Neural cell (in vitro differentiated cells): ENCODE measurements at regions not wholly inside any gene's neighbourhood (a gene's known extent, or its start where the extent isn't known, plus 50 kb on each side); places are given as distances from the start of the nearest gene placed in this dataset.

Experiments
- H2AFZ ChIP-seq: fragments of 200-600, 300-800 bp; sonication (generic), shearing (Covaris generic); 2 replicates; pipeline ENCODE4 v1.6.0; 2014; ENCODE audit warnings: low read depth, mild to moderate bottlenecking, antibody characterized with exemption, low read length, moderate library complexity
- H3F3A ChIP-seq: fragments of 200-600 bp; shearing (Covaris generic); 2 replicates; pipeline ENCODE4 v1.6.1; 2016; ENCODE audit warnings: mild to moderate bottlenecking, moderate library complexity, mixed read lengths, antibody characterized with exemption, low read length; ENCODE audit not compliant: insufficient read depth, poor library complexity, severe bottlenecking
- H3K27ac ChIP-seq: fragments of 200-600, 300-800 bp; sonication (generic), shearing (Covaris generic); 2 replicates; pipeline ENCODE4 v1.5.1; 2014; ENCODE audit warnings: mild to moderate bottlenecking, low read length, moderate library complexity
- H3K27me3 ChIP-seq: fragments of 300-800, 200-600 bp; sonication (generic), shearing (Covaris generic); 2 replicates; pipeline ENCODE4 v1.6.0; 2014; ENCODE audit warnings: mild to moderate bottlenecking, low read depth, low read length, moderate library complexity; ENCODE audit not compliant: insufficient read depth
- H3K36me3 ChIP-seq: fragments of 300-800, 200-600 bp; sonication (generic), shearing (Covaris generic); 2 replicates; pipeline ENCODE4 v1.5.1; 2014; ENCODE audit warnings: mild to moderate bottlenecking, antibody characterized with exemption, low read length, moderate library complexity; ENCODE audit not compliant: insufficient read depth
- H3K4me2 ChIP-seq: fragments of 300-800, 200-600 bp; sonication (generic), shearing (Covaris generic); 2 replicates; pipeline ENCODE4 v1.6.0; 2014; ENCODE audit warnings: mild to moderate bottlenecking, low read length
- H3K4me3 ChIP-seq: fragments of 300-800, 200-600 bp; sonication (generic), shearing (Covaris generic); 2 replicates; pipeline ENCODE4 v1.5.1; 2014; ENCODE audit warnings: mild to moderate bottlenecking, low read length, moderate library complexity
- H3K79me2 ChIP-seq: fragments of 200-600 bp; shearing (Covaris generic); replicated peaks from 2 replicates; pipeline ENCODE4 v1.6.0; 2014; ENCODE audit warnings: mild to moderate bottlenecking, low read length, moderate library complexity; ENCODE audit not compliant: insufficient read depth
- H3K9ac ChIP-seq: fragments of 300-800, 200-600 bp; sonication (generic), shearing (Covaris generic); 2 replicates; pipeline ENCODE4 v1.6.1; 2016; ENCODE audit warnings: mild to moderate bottlenecking, low read length, mixed read lengths
- H3K9me2 ChIP-seq: fragments of 200-600 bp; shearing (Covaris generic); 2 replicates; pipeline ENCODE4 v1.6.1; 2016; ENCODE audit warnings: mild to moderate bottlenecking, low read length, mixed read lengths; ENCODE audit not compliant: insufficient read depth
- H3K9me3 ChIP-seq: fragments of 200-600, 300-800 bp; sonication (generic), shearing (Covaris generic); 2 replicates; pipeline ENCODE4 v1.6.1; 2016; ENCODE audit warnings: mild to moderate bottlenecking, mixed run types, low read length, moderate library complexity, mixed read lengths
- H4K20me1 ChIP-seq: fragments of 200-600 bp; shearing (Covaris generic); 2 replicates; pipeline ENCODE4 v1.6.1; 2016; ENCODE audit warnings: mild to moderate bottlenecking, mixed run types; ENCODE audit not compliant: insufficient read depth
- CTCF ChIP-seq: fragments of 450-650 bp; IDR thresholded peaks from 2 replicates; pipeline ENCODE4 v1.5.1; 2014; ENCODE audit warnings: antibody characterized with exemption, mild to moderate bottlenecking, moderate library complexity; ENCODE audit not compliant: poor library complexity, severe bottlenecking
- EP300 ChIP-seq: fragments of 450-650 bp; conservative IDR thresholded peaks from 2 replicates; pipeline ENCODE4 v1.6.1; 2014; ENCODE audit warnings: antibody characterized with exemption, mild to moderate bottlenecking, moderate library complexity; ENCODE audit not compliant: poor library complexity, severe bottlenecking
- EZH2 ChIP-seq: fragments of 200-600, 300-800 bp; shearing (Covaris generic), sonication (generic); IDR thresholded peaks from 2 replicates; pipeline ENCODE4 v1.6.1; 2014; ENCODE audit warnings: antibody characterized with exemption, low read length, borderline replicate concordance, mild to moderate bottlenecking; ENCODE audit not compliant: insufficient read depth, poor library complexity, severe bottlenecking
- MXI1 ChIP-seq: fragments of 450-650 bp; conservative IDR thresholded peaks from 2 replicates; pipeline ENCODE4 v1.6.1; 2014; ENCODE audit warnings: antibody characterized with exemption, mild to moderate bottlenecking; ENCODE audit not compliant: poor library complexity, severe bottlenecking
- POLR2AphosphoS5 ChIP-seq: IDR thresholded peaks from 2 replicates; pipeline ENCODE4 v1.6.1; 2012
- RAD21 ChIP-seq: fragments of 450-650 bp; conservative IDR thresholded peaks from 2 replicates; pipeline ENCODE4 v1.6.1; 2014; ENCODE audit warnings: antibody characterized with exemption, mild to moderate bottlenecking, moderate library complexity
- REST ChIP-seq: IDR thresholded peaks from 2 replicates; pipeline ENCODE4 v1.6.1; 2012; ENCODE audit warnings: borderline replicate concordance
- SMC3 ChIP-seq: fragments of 450-650 bp; conservative IDR thresholded peaks from 2 replicates; pipeline ENCODE4 v1.6.1; 2014; ENCODE audit warnings: antibody characterized with exemption, mild to moderate bottlenecking, moderate library complexity; ENCODE audit not compliant: poor library complexity
- TAF1 ChIP-seq: IDR thresholded peaks from 2 replicates; pipeline ENCODE4 v1.6.1; 2012; ENCODE audit warnings: low read depth

GRCh38 chr20:60882836-60883235 lies 369.2 kb upstream of the CDH4 start:
- Histone ChIP-seq H3K9ac (no peak overlapping the region), H3K9me3 (no peaks in the 10 kb centered on the region), H3F3A (no peaks in the 10 kb centered on the region), H3K4me2 (no peak overlapping the region), H3K27ac (no peak overlapping the region), H3K27me3 (no peaks in the 10 kb centered on the region), H3K9me2 (no peaks in the 10 kb centered on the region), H3K4me3 (no peak overlapping the region), H3K79me2 (no peaks in the 10 kb centered on the region), H2AFZ (no peak overlapping the region), H3K36me3 (no peaks in the 10 kb centered on the region), H4K20me1 (no peaks in the 10 kb centered on the region)
- TF ChIP-seq POLR2AphosphoS5 = no peak
- TF ChIP-seq MXI1 = no peak
- TF ChIP-seq CTCF = no peak
- no peak for TF ChIP-seq EP300
- no peak for TF ChIP-seq SMC3
- TF ChIP-seq RAD21 = no peak
- TF ChIP-seq TAF1 = no peak
- no peak for TF ChIP-seq EZH2

DNA sequence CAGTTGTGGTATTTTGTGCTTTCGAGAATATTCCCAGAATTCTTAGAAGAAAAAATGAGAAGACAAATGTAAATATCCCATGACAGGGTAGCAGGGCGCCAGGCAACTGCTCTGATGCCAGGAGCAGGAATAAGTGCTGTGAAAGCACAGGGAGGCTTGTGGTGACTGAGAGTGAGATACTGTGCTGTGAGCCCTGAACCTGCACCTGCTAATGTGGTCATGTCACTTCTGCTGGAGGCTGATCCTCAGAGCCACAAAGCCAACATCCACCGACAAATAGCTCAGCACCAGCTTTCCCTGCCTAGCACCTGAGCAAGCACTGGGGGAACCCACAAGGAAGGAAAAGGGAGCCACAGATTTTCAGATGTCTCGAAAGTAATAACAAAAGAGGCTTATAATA lies 368.6 kb upstream of the CDH4 start:
- no peak overlapping the region for H3K9ac ChIP-seq
- no peaks in the 10 kb centered on the region for H3K79me2 ChIP-seq
- H3K4me3 ChIP-seq = no peak overlapping the region
- H3F3A ChIP-seq = no peaks in the 10 kb centered on the region
- no peaks in the 10 kb centered on the region for H4K20me1 ChIP-seq
- H3K36me3 ChIP-seq = no peaks in the 10 kb centered on the region
- no peaks in the 10 kb centered on the region for H3K9me3 ChIP-seq
- no peaks in the 10 kb centered on the region for H3K9me2 ChIP-seq
- H3K4me2 ChIP-seq = no peak overlapping the region
- H3K27ac ChIP-seq = no peak overlapping the region
- TF ChIP-seq MXI1 (no peak), CTCF (no peak), TAF1 (no peak), REST (no peak), POLR2AphosphoS5 (no peak), SMC3 (no peak), EP300 (no peak)
- no peaks in the 10 kb centered on the region for H3K27me3 ChIP-seq
- no peak overlapping the region for H2AFZ ChIP-seq
